ENCODE measurements at regions not wholly inside any gene's neighbourhood (a gene's known extent, or its start where the extent isn't known, plus 50 kb on each side); places are given as distances from the start of the nearest gene placed in this dataset.

- H3K27ac Mint-ChIP-seq, result no peak overlapping the region
- peak overlapping the region; percentile 64 for H3K4me3 Mint-ChIP-seq
- WGBS (ENCODE audit: insufficient coverage), result 94% methylated on average over 7 of the region's 7 CpGs
- Histone ChIP-seq H3K4me2 (replicated peaks; ENCODE audit: low read depth, low read length, poor library complexity, severe bottlenecking) (peak overlapping the region; percentile 67), H3K27me3 (replicated peaks in 1 of 4; ENCODE audit: control extremely low read depth in 1 of 4, control insufficient read depth in 3 of 4, insufficient read depth in 4 of 4, low read length in 3 of 4) (peaks cover 0 to 25% (median 12%) of the 10 kb centered on the region in 4 experiments), H4K20me1 (ENCODE audit: control insufficient read depth, insufficient read depth, low read length, poor library complexity, severe bottlenecking) (no peaks in the 10 kb centered on the region), H3K36me3 (replicated peaks in 1 of 2; ENCODE audit: control extremely low read depth in 1 of 2, control insufficient read depth in 1 of 2, extremely low read depth in 1 of 2, insufficient read depth in 2 of 2, low read length in 1 of 2) (no peaks in the 10 kb centered on the region), H3K9ac (ENCODE audit: low read length) (no peak overlapping the region), H2AFZ (ENCODE audit: insufficient read depth, low read depth, low read length, poor library complexity, severe bottlenecking) (no peak overlapping the region), H3K4me1 (ENCODE audit: control insufficient read depth in 2 of 2, insufficient read depth in 2 of 2, low read length in 2 of 2) (peaks cover 45 to 62% of the 10 kb centered on the region in 2 donors), H3K9me3 (ENCODE audit: control extremely low read depth in 1 of 3, control insufficient read depth in 2 of 3, insufficient read depth in 1 of 3, low read length in 2 of 3) (peaks cover 0 to 10% (median 0%) of the 10 kb centered on the region in 3 donors), H3K79me2 (ENCODE audit: control insufficient read depth, insufficient read depth, low read length) (no peaks in the 10 kb centered on the region), H3K4me3 (ENCODE audit: control extremely low read depth in 1 of 5, extremely low read depth in 1 of 5, insufficient read depth in 1 of 5, low read depth in 2 of 5, low read length in 4 of 5) (no peak overlapping the region), H3K27ac (ENCODE audit: low read length in 2 of 2) (no peak overlapping the region)
- no peak for ATAC-seq (ENCODE audit: low read depth)
- intact Hi-C loops (cut with micrococcal nuclease), result no loop called here
- TF ChIP-seq EZH2 (IDR thresholded peaks at IDR 0.05; ENCODE audit: borderline replicate concordance, insufficient read depth, low read depth, low read length, poor library complexity, severe bottlenecking), result no peak
- TF ChIP-seq CTCF (IDR thresholded peaks at IDR 0.05), result no peak
- POLR2A ChIA-PET, result interaction anchor here (0.6 kb wide), 1 partner anchor 363 kb away, joined by 3 read pairs; no protein-coding TSS in a partner anchor
- H3K27me3 Mint-ChIP-seq, result peaks cover 28% of the 10 kb centered on the region
- H3K9me3 Mint-ChIP-seq (ENCODE audit: insufficient read depth), result no peaks in the 10 kb centered on the region
- H3K4me1 Mint-ChIP-seq, result peaks cover 45% of the 10 kb centered on the region
- CTCF ChIA-PET, result no interaction called here
- no peak for DNase-seq
Measured at GRCh38 chr7:155361947-155362346, 64.3 kb downstream of the INSIG1 start.

- ChIA-PET CTCF (interaction anchor here (0.6 to 3.5 kb wide), 2 partner anchors 18 to 450 kb away, joined by 4 to 11 read pairs; no protein-coding TSS in a partner anchor), POLR2A (interaction anchor here (0.6 kb wide), 1 partner anchor 362 kb away, joined by 3 read pairs; no protein-coding TSS in a partner anchor)
- peaks cover 45% of the 10 kb centered on the region for H3K4me1 Mint-ChIP-seq
- no peaks in the 10 kb centered on the region for H4K20me1 ChIP-seq (ENCODE audit: control insufficient read depth, insufficient read depth, low read length, poor library complexity, severe bottlenecking)
- H3K27me3 Mint-ChIP-seq, result peaks cover 26% of the 10 kb centered on the region
- H3K4me3 Mint-ChIP-seq, result peak overlapping the region; percentile 40
- H3K4me1 ChIP-seq (ENCODE audit: control insufficient read depth in 2 of 2, insufficient read depth in 2 of 2, low read length in 2 of 2), result peaks cover 45 to 61% of the 10 kb centered on the region in 2 donors
- H2AFZ ChIP-seq (ENCODE audit: insufficient read depth, low read depth, low read length, poor library complexity, severe bottlenecking), result no peak overlapping the region
- TF ChIP-seq CTCF (IDR thresholded peaks at IDR 0.05) (no peak), EZH2 (IDR thresholded peaks at IDR 0.05; ENCODE audit: borderline replicate concordance, insufficient read depth, low read depth, low read length, poor library complexity, severe bottlenecking) (no peak)
- no peak overlapping the region for H3K27ac Mint-ChIP-seq
- no peak overlapping the region for H3K27ac ChIP-seq (ENCODE audit: low read length in 2 of 2)
- no peaks in the 10 kb centered on the region for H3K9me3 Mint-ChIP-seq (ENCODE audit: insufficient read depth)
- no peaks in the 10 kb centered on the region for H3K79me2 ChIP-seq (ENCODE audit: control insufficient read depth, insufficient read depth, low read length)
- no peak overlapping the region for H3K9ac ChIP-seq (ENCODE audit: low read length)
- no peaks in the 10 kb centered on the region for H3K36me3 ChIP-seq (replicated peaks in 1 of 2; ENCODE audit: control extremely low read depth in 1 of 2, control insufficient read depth in 1 of 2, extremely low read depth in 1 of 2, insufficient read depth in 2 of 2, low read length in 1 of 2)
- 49% methylated on average over 11 of the region's 11 CpGs for WGBS (ENCODE audit: insufficient coverage)
- H3K4me2 ChIP-seq (replicated peaks; ENCODE audit: low read depth, low read length, poor library complexity, severe bottlenecking), result no peak overlapping the region
- peaks cover 0 to 21% (median 9%) of the 10 kb centered on the region in 4 experiments for H3K27me3 ChIP-seq (replicated peaks in 1 of 4; ENCODE audit: control extremely low read depth in 1 of 4, control insufficient read depth in 3 of 4, insufficient read depth in 4 of 4, low read length in 3 of 4)
- H3K9me3 ChIP-seq (ENCODE audit: control extremely low read depth in 1 of 3, control insufficient read depth in 2 of 3, insufficient read depth in 1 of 3, low read length in 2 of 3), result peaks cover 0 to 10% (median 0%) of the 10 kb centered on the region in 3 donors
- no peak for DNase-seq
- intact Hi-C loops (cut with micrococcal nuclease), result no loop called here
- ATAC-seq (ENCODE audit: low read depth), result no peak
- H3K4me3 ChIP-seq (ENCODE audit: control extremely low read depth in 1 of 5, extremely low read depth in 1 of 5, insufficient read depth in 1 of 5, low read depth in 2 of 5, low read length in 4 of 5), result no peak overlapping the region
Measured at GRCh38 chr7:155362380-155363145, 64.9 kb downstream of the INSIG1 start.

Data from B cell (primary cell).